NCI-H460 (cell line): ENCODE measurements at regions not wholly inside any gene's neighbourhood (a gene's known extent, or its start where the extent isn't known, plus 50 kb on each side); places are given as distances from the start of the nearest gene placed in this dataset.

Experiments
- DNase-seq: peaks from one replicate; pipeline ENCODE4 v3.0.0-alpha.2; 2016; ENCODE audit warnings: low read depth; ENCODE audit errors: extremely low read depth

DNA sequence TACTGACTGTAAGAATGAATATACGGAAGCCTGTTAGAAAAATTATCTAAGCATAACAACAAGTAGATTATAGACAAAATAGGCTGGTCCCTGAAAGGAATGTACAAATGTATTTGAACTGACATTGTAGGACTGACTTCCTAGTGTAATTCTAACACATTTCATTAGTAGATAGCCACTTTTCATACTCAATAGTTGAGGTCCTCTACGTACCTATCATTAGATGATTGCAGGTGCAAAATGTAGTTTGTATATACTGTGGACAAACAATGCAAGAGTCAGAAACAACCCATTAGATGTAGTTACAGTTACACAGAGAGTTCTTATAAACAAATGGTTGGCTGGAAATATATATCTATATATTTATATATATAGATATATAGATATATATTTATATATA lies 402.3 kb upstream of the SLITRK6 start:
- DNase-seq, result no peak

DNA sequence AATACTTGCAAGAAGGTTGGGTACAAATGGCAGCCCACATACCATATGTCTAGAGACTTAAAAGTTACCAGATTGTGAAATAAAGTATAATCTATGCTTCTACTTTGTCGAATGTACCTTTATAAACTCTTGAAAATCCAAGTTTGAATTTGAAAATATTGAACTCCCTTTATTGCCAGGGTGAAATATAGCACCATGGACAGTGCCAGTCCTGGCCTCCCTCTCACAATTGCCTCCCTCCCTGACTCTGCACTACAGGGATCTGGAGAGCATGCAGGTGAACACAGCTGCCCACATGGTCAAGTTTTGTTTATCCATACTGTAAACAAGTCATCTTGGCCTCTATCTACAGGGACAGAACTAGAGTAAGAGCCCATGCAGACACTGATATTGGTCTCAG lies 394.1 kb upstream of the SLITRK6 start:
- peak; percentile 1 for DNase-seq

DNA sequence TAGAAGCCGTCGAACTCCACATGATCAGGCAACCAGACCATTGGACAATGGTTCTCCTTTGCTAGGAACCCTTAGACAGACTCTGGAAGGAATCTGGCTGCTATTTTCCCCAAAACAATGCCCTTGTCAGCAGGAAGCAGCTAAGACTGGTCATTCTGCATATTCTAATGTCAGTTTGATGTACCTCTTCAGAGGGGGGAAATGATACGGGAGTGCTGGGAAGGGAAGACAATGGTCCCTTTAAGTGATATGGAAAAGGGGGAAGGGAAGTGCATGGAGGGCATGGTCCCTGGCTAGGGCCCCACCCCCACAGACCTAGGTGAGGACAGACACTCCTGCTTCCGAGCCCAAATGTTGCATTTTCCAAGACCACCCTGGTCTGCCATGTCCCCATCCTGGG lies 389.0 kb upstream of the SLITRK6 start:
- DNase-seq, result no peak

DNA sequence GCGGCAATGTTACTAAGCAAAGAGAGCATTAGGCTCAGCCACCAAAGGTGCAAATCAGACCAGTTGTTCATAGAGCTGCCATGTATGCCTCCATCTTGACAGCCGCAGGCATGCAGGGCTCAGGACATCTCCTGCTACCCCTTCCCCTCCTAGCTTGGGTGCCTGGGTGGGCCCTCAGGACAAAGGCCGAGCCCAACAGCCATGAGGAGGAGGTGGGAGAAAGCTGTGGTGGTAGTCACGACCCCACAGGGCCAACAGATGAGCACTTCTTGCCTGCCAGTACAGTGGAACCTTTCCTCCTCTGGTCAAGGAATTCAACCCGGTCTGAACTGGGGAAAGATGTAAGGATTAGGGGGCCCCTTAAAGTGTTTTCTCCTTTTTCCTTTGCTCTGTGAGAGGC lies 386.4 kb upstream of the SLITRK6 start:
- no peak for DNase-seq

DNA sequence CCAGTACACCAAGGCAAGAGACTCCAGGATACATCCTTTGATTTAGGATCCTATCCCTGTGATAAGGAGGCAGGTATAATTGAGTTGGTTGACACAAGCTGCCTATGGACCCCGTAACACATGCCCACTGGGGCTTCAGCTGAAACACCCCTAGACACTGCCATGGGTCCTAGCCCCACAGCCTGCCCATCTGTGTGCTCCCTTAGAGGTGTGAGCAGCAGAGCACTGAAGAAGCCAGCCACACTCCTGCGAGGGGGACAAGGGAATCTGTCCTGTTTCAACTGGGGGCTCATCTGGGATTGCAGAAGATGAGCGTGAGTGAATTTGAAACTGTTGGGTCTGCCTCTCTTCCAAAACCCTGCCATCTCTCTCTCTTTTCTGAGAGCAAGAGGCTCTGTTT lies 385.9 kb upstream of the SLITRK6 start:
- no peak for DNase-seq

DNA sequence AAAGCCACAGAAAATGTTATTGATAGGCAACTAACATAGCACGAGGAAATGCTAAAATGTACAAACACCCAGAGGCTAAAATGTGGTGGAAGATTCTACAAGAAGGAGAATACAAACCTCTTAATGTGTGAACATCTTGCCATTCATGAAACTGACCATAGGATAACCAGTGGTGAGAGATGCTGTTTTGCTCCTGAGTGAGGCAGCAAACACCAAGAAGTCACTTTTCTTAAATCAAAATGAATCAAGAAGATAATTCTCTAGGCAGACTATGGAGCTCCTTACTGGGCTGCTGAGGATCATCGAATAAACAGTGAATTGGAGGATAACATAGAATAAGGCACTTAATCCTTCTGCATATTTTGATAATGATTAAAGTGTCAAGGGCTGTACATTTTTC lies 375.4 kb upstream of the SLITRK6 start:
- no peak for DNase-seq

DNA sequence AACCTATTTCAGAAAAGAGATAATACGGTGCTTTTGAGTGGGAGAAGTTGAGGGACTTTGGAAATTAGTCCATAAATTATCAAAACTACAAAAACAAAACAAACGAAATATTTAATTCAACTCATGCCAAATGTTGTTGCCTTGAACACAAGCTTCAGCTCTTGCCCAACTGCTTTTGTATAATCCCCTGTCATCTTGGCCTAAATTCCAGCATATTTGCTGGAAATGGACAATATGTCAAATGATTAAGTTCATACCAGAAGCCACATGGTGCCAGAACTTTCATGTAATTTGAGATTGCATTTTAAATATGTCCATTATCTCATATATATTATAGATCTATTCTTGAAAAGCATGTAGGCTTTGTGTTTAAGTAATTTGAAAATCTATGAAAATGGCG lies 373.7 kb upstream of the SLITRK6 start:
- DNase-seq, result no peak

DNA sequence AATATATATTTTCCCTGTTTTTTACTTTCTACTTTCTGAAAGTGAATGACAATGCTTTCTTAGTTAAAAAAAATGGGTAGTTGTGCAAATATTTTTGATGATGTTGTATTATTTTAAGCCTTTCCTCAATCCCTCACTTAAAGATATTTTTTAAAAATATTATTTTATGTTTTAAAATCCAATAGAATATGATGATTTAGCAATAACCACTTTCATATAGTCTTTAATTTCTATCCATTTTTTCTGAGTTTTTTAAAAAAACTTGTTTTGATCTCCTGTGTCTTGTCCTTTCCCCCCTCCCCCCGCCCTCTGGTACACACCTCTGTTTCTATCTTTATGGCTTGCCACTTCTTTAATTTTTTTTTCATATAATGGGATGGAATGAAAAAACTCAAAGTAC lies 362.0 kb upstream of the SLITRK6 start:
- DNase-seq, result no peak

DNA sequence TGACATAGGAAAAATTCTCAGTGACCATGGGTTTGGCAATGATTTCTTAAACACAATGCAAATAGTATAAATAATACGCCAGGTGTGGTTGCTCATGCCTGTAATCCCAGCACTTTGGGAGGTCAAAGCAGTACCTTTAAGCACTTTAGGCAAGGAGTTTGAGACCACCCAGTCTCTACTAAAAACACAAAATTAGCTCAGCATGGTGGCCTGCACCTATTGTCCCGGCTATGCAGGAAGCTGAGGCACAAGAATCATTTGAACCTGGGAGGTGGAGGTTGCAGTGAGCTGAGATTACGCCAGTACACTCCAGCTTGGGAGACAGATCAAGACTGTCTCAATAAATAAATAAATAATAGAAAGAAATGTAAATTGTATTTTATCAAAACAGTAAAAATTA lies 356.5 kb upstream of the SLITRK6 start:
- DNase-seq, result no peak

DNA sequence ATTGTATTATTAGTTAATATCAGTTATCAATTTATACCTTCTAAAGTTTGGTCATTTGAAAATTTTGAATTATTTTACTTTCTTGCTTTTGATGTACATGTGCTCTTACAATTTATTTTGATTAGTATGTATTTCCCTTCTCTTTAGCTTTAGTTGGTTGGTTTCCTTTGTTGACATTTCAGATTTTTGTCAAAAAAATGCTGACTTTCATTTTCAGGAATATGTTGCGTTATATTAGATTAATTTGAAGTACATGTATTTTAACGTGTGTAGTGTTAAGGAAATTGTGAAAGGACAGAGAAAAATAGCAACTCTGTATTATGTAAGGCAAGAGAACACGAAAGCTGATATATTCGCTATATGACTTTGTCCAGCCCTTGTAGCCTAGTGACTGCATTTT lies 342.9 kb upstream of the SLITRK6 start:
- no peak for DNase-seq

DNA sequence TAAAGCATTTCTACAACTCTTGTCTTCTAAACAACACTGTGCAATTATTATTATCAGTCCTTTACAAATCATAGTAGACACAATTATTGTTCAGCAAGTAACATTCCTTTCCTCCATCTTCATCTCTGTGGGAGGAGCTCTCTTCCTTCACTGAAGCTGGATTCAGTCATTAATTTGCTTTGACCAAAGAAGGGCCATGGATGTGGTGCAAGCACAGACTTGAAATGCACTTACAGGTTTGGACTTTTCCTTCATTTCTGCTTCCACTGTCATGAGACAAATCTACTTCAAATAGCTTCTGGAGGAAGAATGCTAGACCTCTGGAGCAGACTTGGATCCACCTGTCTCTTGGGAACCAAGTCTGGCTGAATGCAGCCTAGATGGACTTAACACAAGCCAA lies 336.6 kb upstream of the SLITRK6 start:
- no peak for DNase-seq

DNA sequence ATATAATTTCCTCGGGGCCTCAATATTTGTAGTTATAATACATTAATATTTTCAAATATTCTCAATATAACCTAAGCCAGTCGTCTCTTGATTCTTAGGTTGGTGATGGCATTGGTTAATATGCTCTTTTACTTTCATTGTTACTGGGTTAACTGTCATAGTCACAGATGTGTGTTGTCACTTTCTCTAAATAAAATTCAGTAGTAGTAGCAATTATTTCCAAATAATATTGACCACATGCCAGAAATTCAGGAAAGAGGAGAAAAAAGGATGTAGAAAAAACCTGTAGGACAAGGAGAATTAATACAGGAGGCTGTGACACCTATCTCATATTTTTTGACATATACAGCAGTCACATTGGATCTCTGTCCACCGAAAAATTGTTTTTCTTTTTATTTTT lies 322.7 kb upstream of the SLITRK6 start:
- no peak for DNase-seq

DNA sequence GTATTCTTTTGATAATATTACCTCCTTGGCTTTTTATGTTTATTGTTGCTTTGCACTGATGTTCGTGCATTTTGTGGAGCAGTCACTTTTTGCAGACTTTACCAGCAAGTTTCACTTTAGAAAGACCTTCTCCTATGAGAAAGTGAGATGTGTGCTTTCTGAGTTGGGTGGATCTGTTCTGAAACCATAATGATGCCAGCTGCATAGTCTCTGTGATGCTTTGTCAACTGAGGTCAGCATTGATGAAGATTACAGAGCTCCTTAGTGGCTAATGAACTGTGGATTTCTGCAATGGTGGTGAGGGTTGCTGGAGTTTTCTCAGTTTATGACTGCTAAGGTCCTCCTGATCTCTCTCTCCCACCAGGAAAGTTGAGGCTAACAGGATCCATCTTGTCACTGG lies 309.9 kb upstream of the SLITRK6 start:
- DNase-seq, result no peak

DNA sequence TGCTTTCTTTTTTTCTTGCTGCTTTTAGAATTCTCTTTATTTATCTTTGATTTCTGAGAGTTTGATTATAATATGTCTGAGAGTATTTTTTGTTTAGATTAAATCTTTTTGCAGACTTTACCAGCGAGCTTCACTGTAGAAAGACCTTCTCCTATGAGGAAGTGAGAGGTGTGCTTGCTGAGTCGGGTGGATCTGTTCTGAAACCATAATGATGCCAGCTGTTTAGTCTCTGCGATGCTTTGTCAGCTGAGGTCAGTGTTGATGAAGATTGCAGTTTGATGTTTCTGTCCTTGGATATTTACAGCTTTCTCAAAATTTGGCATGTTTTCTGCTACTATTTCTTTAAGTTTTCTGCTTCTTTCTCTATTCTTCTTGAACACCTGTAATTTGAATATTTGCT lies 309.1 kb upstream of the SLITRK6 start:
- DNase-seq, result no peak

DNA sequence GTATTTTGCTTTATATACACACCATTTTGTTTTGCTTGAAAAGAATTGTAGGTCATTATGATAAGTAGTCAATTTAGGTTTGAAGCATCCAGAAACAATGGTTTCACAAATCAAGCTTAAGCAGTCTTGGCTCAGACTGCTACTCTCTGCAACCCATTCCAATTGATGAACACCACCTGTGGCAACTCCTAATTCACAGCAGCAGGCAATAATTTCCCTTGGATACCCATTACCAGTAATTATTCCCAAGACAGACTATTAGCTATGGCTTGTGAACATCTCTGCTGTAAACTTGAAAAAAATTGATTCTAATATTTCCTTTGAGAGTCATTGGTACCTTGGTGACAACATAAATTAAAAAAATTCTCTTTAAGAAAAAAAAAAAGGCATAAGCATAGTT lies 299.3 kb upstream of the SLITRK6 start:
- no peak for DNase-seq

DNA sequence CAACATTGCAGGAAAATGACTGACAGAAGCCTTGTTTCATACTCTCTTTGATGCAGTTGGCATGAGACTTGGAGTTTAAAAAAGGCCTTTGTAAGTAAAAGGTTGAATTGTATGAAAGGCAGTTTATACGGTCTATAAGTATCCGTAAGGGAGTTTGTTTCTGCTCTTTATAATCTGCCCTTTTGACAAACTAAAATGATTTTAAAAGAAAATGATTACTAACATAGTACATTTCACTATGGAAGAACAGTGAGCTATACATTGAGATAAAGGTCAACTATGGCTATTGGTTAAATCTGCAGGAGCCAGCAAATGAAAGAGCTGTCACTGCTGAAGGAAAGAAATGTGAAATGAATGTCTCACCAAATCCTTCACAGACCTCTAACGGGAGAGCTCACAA lies 296.1 kb upstream of the SLITRK6 start:
- DNase-seq, result no peak

DNA sequence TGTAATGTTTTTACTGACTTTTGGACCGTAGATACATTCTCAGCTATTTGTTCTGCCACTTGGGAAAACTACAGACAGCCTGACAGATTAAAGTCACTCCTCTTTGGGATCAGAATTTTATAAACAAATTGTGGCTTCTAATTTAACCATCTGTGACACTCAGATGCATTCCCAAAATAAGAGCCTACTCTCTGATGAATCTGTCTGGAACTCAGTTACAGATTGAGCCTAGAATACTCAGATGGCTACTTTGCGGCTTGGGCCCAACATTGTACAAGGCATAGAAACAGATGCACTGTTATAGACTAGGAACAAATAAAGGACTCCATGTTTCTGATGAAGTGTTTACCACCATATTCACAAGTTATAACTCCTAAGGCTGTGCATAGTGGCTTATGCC lies 291.0 kb upstream of the SLITRK6 start:
- DNase-seq, result no peak

DNA sequence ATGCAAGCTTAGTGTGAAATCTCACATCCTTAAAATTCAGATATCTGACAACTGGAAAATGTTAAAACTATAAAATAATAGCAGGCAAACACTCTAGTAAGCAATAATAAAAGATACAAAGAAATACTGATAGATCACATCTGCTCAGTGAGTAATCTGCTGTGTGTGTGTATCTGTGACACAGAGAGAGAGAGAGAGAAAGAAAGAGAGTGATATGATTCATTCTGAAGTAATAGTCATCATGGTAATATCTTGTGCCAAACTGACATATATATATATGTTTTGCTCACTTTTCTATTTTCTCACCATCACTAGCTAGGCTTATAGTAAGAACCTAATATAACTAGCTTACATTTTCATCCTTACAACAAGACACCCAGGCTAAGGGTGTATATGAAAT lies 288.0 kb upstream of the SLITRK6 start:
- DNase-seq, result no peak

DNA sequence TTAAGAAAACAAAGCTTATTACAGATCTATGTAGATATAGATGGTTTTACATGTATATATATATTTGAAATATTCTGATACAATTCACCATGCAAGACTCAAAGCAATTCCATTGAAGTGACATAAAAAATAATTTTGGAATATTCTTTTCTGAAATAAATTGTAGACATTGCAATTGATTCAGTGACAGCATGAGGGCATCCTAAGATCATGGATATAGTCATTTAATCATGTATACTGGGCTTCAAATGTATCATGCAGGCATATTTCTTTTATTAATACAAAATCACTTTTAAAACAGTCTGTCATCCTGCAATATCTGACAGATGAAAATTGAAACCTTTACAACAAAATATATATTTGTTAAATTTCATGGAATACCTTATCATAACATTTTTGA lies 286.7 kb upstream of the SLITRK6 start:
- DNase-seq, result peak; percentile 4

DNA sequence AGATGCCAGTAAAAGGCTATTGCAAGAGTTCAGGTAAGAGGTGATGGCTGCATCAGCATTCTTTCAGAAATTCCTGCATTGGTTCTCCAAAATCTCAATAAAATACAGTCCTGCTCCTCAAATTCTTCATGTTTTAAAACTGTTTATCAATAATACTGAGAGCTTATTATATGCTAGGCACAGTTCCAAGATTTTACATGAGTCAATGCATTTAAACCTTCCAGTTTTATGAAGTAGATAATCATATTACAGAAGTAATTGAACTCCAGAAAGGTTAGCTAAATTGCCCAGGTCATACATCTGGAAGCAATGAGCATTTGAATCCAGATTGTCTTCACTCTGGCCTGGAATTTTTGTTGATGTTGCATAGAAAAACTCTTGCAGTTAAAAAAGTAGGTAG lies 282.9 kb upstream of the SLITRK6 start:
- DNase-seq, result no peak

DNA sequence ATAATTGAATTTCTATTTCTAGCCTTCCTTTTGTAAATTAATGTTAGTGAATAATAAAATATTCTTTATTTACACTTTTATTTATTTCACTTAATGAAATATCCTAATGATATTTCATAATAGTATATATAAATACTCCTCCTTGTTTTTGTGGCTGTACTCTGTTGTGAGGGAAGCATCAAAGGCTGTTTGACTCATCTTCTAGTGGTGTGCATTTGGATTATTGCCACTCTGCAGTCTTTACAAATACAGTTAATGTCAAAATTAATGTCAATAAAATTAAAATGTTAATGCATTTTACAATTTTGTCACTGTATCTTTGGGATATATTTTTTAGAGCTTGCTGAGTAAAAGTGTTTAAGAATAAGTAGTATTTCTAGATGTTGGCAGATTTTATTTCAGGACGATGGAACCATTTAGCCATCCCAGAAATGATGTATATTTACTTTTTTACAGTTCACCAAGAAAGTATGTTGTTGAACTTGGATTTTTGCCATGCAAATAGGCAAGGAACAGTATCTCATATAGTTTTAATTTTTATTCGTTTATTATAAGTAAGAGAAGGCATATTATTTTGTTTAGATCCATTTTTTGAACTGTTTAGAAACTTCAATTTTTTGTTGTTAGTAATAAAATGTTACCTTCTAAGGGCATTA lies 281.2 kb upstream of the SLITRK6 start:
- DNase-seq, result no peak

DNA sequence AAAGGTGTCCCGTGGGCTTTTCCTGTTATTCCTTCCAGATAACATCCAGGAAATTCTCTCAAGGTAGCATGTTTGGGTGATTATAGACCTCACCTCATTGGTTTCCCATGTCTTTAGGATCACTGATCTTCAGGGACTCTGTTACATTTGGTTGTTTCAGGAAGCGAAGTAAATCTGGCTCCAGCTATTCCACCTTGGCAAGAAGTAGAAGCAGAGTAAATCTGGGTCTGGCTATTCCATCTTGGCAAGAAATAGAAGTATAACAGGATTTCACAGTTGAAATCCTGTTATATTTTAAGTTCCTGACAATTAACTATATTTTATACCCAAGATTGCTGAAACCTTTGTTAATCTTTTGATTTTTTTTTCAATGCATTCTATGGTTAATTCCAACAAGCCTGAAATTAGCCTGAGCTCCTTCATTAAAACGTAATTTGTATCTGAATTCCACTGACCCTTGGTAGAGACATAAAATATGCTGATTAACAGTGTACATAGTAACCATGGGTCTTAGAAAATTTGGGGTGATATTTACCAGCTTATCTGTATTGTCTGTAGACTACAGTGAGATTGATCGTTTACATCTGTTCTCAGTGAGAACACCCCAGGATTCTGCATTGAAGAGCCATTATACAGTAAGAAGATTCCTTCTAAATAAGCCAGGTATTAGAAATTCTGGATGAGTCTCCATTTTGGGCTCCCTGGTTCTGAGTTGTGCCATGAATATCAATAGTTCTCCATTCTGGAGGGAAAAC lies 267.6 kb upstream of the SLITRK6 start:
- DNase-seq, result no peak

DNA sequence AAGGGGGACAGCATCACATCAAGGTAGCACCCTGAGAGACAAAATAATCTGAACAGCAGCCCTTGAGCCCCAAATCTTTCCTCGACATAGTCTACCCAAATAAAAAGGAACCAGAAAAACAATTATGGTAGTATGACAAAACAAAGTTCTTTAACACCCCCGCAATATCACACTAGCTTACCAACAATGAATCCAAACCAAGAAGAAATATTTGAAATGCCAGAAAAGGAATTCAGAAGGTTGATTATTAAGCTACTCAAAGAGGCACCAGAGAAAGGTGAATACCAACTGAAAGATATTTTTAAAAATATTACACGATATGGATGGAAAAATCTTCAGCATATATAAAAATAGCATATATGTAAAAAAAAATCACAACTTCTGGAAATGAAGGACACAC lies 252.9 kb upstream of the SLITRK6 start:
- DNase-seq, result no peak
